Dedifferentiated amniotic fluid mesenchymal stem cell (primary cell): ENCODE measurements at regions not wholly inside any gene's neighbourhood (a gene's known extent, or its start where the extent isn't known, plus 50 kb on each side); places are given as distances from the start of the nearest gene placed in this dataset.

ENCODE experiments used
- DNase-seq: peaks from one replicate; pipeline ENCODE4 v3.0.0-alpha.2; 2016; ENCODE audit errors: extremely low spot score

DNA sequence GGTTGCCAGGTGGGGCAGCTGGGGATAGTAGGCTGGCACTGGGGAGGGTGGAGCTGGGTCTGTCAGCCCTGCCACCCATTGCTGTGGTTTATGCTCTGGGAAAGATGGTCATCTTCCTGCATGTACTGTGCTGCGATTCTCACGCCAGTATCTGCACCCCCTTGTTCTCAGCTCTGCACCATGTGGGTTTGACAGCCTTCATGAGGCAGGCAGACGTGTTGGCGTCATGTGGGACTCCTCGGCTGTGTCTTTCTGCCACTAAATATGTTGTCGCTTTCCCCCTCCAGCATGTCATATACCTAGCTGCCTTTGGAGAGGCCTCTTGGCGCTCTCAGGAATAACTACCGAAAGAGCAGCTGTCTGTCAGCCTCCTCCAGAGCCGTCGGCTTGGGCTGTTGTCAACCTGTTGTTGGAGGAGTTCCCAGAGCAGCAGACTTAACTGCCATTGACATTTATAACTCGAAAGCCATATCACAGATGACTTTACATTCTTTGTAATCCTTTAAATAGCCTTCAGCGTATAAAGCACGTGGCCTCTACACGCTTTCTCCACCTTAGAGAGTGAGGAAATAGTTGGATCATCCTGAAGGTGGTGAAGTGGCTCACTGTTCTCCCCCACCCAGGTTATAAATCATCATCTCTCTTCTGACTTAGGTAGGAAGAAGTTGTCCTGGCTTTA, 80.4 kb upstream of the MGAT5 start:
- DNase-seq: no peak

DNA sequence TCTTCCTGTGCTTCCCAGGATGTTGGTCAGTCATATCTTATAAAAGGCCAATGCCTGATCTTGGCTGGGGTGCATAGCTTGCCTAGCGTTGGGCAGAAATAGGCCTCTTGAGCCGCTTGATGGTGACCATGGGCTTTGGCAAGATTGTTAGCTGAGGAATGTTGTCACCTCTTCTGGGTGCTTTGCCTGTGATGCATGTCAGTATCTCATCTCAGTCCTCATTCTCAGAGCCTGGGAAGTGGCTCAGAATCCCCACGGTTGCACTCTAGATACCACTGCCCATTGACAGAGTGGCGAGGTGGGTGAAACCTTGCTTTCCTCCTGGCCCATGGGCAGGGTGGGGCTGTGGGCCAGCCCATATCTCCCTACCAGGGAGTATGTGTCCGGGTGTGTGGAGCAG, 79.2 kb upstream of the MGAT5 start:
- DNase-seq: no peak

- DNase-seq: no peak
These were observed 78.0 kb upstream of the MGAT5 start for GRCh38 chr2:134175834-134176233.

DNA sequence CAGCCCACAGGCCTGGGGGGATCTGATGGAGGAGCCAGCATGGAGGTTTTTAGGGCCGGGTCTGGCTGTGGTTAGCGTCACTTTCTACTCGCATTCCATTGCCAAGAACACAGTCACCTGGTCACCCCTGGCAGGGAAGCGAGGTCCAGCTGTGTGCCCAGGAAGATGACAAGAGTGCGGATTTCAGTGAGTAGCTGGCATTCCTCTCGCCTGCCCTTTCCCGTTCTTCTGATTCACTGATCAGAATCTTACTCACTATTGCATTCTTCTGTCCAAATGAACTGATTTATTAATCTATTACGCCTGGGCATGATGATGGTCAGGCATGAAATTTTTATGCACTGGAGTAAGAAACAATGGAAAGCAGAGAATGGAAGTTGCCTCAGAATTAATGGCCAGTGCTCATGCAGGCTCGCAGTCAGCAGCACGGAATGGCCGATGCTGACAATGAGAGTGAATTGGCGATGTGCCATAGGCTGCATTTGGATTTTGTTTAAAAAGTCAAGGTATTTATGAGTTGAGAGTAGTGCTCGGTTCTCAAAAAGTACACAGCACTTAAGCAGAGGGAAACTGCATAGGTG, 76.4 kb upstream of the MGAT5 start:
- DNase-seq: no peak

GRCh38 chr2:134178138-134178877, 75.6 kb upstream of the MGAT5 start:
- no peak for DNase-seq

DNA sequence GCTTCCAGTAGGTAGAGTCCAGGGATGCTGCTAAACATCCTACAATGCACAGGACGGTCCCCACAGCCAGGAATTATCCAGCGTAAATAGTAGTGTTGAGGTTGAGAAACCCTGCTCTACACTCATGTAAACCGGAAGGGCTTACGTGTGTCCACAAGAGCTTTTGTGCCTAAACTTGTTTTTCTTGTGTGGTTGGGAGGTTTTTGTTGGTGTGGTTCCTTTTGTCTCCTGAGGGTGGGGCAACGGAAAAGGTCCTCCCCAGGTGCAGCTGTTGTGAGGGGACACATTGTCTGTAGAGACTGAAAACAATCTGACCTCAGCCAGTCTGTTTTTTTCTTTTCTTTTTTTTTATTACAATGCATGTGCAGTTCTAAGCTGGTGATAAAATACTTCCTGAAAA, 72.7 kb upstream of the MGAT5 start:
- no peak for DNase-seq

DNA sequence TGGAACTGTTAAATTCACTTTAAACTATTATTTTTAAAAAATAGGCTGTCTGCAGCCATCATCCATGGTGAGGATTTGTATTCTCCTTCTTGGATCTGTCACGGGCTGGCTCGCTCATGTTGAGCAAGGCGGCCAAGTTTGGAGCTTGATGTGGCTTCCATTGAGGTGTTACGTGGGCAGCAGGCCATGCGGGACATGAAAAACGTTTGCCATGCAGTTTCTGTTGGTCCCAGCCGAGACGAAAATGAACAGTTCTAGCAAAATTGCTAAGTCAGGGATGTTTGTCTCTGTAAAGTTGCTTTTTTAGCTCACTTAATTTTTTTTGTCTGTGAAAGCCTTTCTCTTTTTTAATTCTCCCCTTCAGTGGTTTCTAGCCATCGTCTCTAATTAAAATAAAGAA, 70.2 kb upstream of the MGAT5 start:
- DNase-seq: no peak

DNA sequence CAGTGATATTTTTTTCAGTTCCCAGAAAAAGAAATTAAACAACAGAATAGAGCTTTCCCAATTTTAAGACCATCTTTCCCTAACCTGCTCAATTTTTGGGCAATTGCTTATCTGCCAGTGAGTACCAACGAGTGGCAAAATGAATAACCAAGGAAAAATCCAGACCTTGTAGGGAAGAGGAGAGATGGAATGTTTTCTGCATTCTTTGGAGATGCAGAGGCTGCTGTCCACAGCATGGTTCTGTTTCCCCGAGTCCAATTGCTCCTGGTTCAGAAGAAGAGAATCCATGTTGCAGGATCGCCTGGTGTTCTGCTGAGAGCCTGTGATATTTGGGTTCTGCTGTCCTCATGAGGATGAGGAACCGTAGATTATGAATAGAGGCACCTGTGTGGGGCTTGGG, 68.2 kb upstream of the MGAT5 start:
- DNase-seq: no peak

DNA sequence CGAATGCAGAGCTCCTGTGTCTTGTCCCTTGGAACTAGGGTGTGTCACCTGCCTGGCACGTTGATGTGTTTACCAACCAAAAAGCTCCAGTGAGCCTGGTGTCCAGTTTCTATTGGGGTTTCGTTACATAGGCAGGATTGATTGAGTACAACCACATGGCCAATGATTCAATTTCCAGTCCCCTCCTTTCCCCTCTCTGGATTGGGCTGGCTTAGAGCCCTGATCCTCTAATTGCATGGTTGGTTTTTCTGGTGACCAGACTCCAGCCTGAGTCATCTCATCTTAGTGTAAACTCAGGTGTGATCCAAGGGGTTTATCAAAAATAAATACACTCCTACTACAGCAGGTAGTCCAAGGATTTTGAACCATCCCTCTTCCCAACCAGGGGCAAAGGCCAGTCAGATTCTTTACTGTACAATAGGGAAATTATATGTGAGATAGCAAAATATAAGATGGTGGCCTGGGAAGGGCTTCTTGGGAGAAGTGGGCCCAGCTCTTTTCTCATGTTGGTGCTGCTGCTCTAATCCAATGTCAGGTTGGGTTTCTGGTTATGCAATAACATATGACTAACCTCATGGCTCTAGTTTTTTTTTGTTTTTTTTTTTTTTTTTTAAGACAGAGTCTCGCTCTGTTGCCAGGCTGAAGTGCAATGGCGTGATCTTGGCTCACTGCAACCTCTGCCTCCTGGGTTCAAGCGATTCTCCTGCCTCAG, 64.7 kb upstream of the MGAT5 start:
- DNase-seq: no peak

DNA sequence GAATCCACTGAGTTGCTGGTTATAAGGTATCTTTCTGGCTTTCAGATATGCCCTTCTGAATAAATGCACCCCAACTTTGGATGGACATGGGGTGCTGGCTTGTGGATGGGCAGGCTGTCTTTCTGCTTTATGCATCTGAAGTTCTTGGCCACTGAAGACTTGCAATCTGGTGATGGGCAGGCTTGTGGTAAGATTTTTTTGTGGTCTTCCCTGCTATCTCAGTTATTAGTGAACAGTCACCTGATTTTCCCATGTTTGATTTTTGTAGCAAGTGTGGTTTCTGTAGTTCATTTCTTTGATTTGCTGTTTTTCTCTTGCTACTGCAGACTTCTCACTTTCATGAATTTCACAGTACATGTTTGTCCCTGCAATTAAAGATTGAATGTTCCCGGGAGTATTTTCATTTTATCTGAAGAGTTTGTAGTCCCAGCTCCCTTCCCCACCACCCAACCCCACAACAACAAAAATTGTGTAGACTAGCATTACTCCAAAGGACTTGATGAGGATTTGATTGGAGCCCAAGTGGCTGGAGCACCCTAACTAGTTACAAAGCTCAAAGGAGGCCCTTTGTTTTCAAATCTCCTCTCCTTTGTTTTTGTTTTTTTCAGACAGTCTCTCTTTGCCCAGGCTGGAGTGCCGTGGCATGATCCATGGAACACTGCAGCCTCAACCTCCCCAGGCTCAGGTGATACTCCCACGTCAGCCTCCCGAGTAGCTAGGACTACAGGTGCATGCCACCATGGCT, 63.6 kb upstream of the MGAT5 start:
- no peak for DNase-seq

DNA sequence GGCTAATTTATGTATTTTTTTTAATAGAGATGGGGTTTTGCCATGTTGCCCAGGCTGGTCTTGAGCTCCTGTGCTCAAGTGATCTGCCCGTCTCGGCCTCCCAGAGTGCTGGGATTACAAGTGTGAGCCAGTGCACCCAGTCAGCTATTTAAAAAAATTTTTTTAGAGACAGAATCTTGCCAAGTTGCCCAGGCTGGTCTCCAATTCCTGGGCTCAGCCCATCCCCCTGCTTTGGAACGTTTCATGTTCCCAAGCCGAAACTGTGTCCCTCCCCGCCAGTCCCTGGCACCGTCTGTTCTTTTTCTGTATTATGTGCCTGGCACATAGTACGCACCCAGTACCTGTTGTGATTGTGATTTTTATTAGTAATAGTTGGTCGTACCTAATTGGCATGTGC, 63.1 kb upstream of the MGAT5 start:
- DNase-seq: no peak

DNA sequence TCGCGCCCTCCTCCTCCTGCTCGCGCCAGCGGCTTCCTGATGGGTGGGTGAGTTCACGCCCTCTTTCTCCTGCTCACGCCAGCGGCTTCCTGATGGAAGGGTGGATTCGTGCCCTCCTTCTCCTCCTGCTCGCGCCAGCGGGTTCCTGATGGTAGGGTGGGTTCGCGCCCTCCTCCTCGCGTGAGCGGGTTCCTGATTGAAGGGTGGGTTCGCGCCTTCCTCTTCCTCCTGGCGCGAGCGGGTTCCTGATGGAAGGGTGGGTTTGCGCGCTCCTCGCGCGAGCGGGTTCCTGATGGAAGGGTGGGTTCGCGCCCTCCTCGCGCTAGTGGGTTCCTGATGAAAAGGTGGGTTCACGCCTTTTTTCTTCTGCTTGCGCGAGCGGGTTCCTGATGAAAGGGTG, 62.0 kb upstream of the MGAT5 start:
- DNase-seq: no peak

DNA sequence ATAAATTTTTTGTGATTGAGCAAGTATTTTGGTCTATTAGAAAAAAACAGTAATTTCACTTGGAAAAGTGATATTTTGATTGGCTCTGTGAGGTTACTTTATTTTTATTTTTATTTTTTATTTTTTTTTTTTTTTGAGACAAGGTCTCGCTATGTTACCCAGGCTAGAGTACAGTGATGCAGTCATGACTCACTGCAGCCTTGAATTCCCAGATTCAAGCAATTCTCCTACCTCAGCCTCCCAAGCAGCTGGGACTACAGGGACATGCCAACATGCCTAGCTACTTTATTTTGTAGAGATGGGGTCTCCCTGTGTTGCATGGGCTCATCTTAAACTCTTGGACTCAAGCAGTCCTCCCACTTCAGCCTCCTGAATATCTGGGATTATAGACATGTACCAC, 60.9 kb upstream of the MGAT5 start:
- no peak for DNase-seq

- DNase-seq: no peak
These were observed 59.4 kb upstream of the MGAT5 start for GRCh38 chr2:134194519-134194918.

DNA sequence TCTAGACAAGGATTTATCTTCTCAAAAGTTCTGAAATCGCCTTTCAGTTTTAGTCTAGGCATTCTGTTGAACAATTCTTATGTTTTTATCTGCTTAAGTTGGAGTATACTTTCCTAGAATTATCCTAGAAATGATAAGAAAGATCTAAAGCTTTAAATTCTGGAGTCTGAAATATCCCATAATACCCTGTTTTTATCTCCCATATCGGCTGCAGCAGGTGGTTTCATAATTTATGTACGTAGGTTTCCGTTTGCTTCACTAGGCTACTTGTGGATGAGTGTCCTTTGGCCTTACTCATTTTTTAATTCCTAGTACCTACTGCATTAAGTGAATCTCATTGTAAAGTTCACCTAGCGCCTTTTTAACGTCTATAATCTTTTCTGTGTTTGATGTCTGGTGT, 58.5 kb upstream of the MGAT5 start:
- no peak for DNase-seq

GRCh38 chr2:134197445-134197844, 56.4 kb upstream of the MGAT5 start:
- no peak for DNase-seq

DNA sequence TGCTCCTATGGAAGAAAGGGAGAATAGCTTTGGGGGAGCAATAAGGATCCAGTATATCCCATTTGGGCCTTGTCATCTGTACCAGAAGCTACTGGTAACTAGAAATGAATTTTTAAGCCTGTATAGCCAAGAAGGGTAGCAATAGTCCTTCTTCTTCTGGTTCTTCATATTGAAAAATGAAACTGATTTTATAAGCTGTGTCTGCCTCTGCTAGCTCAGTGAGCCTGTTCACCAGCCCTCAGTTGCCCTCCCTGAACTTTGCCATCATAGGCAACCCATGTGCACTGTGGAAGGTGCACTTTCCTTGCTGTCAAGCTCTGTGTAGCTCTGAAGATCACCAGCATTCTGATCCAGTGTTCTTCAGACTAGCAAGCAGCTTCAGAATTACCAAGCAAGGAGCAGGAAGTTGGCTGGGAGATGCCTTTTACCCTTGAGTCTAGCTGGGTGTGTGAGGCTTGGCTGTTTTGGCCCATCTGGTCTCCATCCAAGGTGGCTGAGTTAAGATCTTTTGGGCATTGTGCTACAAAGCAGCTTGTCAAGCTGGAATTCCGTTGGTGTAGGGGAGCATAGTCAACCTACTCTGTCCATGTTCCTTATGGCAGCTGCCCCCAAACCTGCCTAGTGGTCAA, 55.8 kb upstream of the MGAT5 start:
- no peak for DNase-seq

GRCh38 chr2:134199123-134199522, 54.7 kb upstream of the MGAT5 start:
- DNase-seq: no peak

GRCh38 chr2:134200036-134200618, 53.7 kb upstream of the MGAT5 start:
- DNase-seq: no peak

DNA sequence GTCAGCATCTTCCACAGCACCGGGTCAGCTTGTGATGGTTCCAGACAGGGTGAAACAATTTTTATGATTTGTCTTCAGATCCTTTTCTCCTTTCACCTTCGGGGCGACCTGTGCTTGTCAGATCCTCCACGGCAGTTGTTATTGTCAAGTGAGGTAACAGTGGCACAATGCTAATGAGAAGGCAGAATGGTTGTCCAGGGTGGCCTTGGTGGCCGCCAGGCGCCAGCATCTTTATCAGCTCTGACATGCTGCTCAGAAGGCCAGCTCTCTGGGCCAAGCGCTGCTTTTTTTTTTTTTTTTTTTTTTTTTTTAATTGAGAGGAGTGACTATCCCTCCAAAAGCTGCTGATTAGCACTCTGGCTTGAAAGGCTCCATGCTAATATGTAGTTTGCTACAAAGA, 52.3 kb upstream of the MGAT5 start:
- DNase-seq: no peak

GRCh38 chr2:134202371-134202770, 51.5 kb upstream of the MGAT5 start:
- DNase-seq: no peak
